ENCODE measurements at regions not wholly inside any gene's neighbourhood (a gene's known extent, or its start where the extent isn't known, plus 50 kb on each side); places are given as distances from the start of the nearest gene placed in this dataset.

DNA sequence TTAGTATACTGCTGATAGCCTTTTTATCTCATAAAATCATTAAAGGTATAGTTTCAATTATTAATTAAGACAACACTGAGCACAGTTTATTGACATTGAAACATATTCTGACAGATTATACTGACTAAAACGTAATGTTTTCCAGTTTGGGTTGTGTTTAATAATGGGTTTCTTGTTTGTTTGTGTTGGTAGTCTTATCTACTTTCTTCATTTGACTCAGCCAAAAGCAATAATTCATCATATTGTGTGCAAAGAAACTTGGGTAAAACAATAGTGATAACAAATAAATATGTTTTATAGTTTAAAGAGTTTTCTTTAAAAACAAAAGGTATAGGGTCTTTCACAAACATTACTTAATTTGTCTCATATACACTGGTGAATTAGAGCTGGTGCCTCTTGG, 629.2 kb upstream of the AGTR1 start:
- CTCF ChIA-PET: no interaction called here
- DNase-seq (ENCODE audit: low read depth, low spot score) (no peak), ATAC-seq (no peak)
- Histone ChIP-seq H3K9me3 (ENCODE audit: control insufficient read depth, insufficient read depth, low read depth, low read length) (no peaks in the 10 kb centered on the region), H3K36me3 (ENCODE audit: control insufficient read depth, insufficient read depth, low read length) (no peaks in the 10 kb centered on the region), H3K4me1 (ENCODE audit: control insufficient read depth, insufficient read depth, low read length) (no peaks in the 10 kb centered on the region), H3K4me3 (ENCODE audit: low read depth in 2 of 2, low read length in 2 of 2) (no peak overlapping the region), H3K27ac (ENCODE audit: low read length) (no peak overlapping the region), H3K27me3 (ENCODE audit: control insufficient read depth, insufficient read depth, low read length) (no peaks in the 10 kb centered on the region)
- TF ChIP-seq, protein P1, sequence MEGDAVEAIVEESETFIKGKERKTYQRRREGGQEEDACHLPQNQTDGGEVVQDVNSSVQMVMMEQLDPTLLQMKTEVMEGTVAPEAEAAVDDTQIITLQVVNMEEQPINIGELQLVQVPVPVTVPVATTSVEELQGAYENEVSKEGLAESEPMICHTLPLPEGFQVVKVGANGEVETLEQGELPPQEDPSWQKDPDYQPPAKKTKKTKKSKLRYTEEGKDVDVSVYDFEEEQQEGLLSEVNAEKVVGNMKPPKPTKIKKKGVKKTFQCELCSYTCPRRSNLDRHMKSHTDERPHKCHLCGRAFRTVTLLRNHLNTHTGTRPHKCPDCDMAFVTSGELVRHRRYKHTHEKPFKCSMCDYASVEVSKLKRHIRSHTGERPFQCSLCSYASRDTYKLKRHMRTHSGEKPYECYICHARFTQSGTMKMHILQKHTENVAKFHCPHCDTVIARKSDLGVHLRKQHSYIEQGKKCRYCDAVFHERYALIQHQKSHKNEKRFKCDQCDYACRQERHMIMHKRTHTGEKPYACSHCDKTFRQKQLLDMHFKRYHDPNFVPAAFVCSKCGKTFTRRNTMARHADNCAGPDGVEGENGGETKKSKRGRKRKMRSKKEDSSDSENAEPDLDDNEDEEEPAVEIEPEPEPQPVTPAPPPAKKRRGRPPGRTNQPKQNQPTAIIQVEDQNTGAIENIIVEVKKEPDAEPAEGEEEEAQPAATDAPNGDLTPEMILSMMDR (IDR thresholded peaks at IDR 0.05): no peak
- TF ChIP-seq SIN3A (IDR thresholded peaks at IDR 0.05; ENCODE audit: borderline replicate concordance, insufficient read depth, low read depth, low read length) (no peak), TCF7L2 (IDR thresholded peaks at IDR 0.05; ENCODE audit: low read depth, low read length) (no peak), POLR2AphosphoS5 (IDR thresholded peaks at IDR 0.05; ENCODE audit: low read depth, low read length) (no peak)
- TF ChIP-seq, protein P2, sequence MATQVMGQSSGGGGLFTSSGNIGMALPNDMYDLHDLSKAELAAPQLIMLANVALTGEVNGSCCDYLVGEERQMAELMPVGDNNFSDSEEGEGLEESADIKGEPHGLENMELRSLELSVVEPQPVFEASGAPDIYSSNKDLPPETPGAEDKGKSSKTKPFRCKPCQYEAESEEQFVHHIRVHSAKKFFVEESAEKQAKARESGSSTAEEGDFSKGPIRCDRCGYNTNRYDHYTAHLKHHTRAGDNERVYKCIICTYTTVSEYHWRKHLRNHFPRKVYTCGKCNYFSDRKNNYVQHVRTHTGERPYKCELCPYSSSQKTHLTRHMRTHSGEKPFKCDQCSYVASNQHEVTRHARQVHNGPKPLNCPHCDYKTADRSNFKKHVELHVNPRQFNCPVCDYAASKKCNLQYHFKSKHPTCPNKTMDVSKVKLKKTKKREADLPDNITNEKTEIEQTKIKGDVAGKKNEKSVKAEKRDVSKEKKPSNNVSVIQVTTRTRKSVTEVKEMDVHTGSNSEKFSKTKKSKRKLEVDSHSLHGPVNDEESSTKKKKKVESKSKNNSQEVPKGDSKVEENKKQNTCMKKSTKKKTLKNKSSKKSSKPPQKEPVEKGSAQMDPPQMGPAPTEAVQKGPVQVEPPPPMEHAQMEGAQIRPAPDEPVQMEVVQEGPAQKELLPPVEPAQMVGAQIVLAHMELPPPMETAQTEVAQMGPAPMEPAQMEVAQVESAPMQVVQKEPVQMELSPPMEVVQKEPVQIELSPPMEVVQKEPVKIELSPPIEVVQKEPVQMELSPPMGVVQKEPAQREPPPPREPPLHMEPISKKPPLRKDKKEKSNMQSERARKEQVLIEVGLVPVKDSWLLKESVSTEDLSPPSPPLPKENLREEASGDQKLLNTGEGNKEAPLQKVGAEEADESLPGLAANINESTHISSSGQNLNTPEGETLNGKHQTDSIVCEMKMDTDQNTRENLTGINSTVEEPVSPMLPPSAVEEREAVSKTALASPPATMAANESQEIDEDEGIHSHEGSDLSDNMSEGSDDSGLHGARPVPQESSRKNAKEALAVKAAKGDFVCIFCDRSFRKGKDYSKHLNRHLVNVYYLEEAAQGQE (IDR thresholded peaks at IDR 0.05; ENCODE audit: insufficient read depth in 1 of 2, low read depth in 2 of 2, low read length in 1 of 2): no peak
- intact Hi-C loops (cut with micrococcal nuclease; ENCODE audit: unreplicated experiment): no loop called here
- POLR2A ChIA-PET: no interaction called here
- BruUV-seq (replicated peaks): no TSS peak
- in situ Hi-C loops (cut with HindIII; ENCODE audit: low pct_unique_long_range_greater_than_20kb, low sequenced_read_pairs): no loop called here

DNA sequence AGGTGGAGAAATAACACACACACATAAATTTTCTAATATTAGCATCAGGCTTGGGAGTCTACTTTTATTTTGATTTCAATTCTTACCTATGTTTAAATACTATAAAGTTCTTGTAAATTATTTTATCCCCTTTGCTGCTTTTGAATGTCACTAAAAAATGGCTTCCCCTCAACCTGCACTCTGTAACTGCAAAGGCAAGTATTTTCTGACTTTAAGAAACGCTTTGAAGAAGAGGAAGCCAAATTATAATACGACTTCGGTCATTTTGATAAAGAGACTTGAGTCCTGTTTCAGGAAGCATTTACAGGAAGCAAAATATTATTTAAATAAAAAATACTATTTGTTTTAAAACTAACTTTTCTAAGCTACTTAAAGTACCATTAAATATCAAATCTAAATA, 627.7 kb upstream of the AGTR1 start:
- Histone ChIP-seq H3K36me3 (ENCODE audit: control insufficient read depth, insufficient read depth, low read length) (no peaks in the 10 kb centered on the region; the same call in 1 of the 2 replicates), H3K27me3 (ENCODE audit: control insufficient read depth, insufficient read depth, low read length) (no peaks in the 10 kb centered on the region), H3K4me1 (ENCODE audit: control insufficient read depth, insufficient read depth, low read length) (no peaks in the 10 kb centered on the region), H3K27ac (ENCODE audit: low read length) (no peak overlapping the region), H3K9me3 (ENCODE audit: control insufficient read depth, insufficient read depth, low read depth, low read length) (no peaks in the 10 kb centered on the region), H3K4me3 (ENCODE audit: low read depth in 2 of 2, low read length in 2 of 2) (no peak overlapping the region)
- BruUV-seq (replicated peaks): no TSS peak
- no peak for DNase-seq (ENCODE audit: low read depth, low spot score)
- TF ChIP-seq, protein P2 (IDR thresholded peaks at IDR 0.05; ENCODE audit: insufficient read depth in 1 of 2, low read depth in 2 of 2, low read length in 1 of 2): no peak
- TF ChIP-seq TCF7L2 (IDR thresholded peaks at IDR 0.05; ENCODE audit: low read depth, low read length) (no peak), POLR2AphosphoS5 (IDR thresholded peaks at IDR 0.05; ENCODE audit: low read depth, low read length) (no peak), SIN3A (IDR thresholded peaks at IDR 0.05; ENCODE audit: borderline replicate concordance, insufficient read depth, low read depth, low read length) (no peak)
- TF ChIP-seq, protein P1 (IDR thresholded peaks at IDR 0.05): no peak
- ChIA-PET POLR2A (no interaction called here), CTCF (no interaction called here)
- in situ Hi-C loops (cut with HindIII; ENCODE audit: low pct_unique_long_range_greater_than_20kb, low sequenced_read_pairs) (no loop called here), intact Hi-C loops (cut with micrococcal nuclease; ENCODE audit: unreplicated experiment) (no loop called here)
- ATAC-seq: no peak

All from Panc1 (cell line).